ENCODE measurements at regions not wholly inside any gene's neighbourhood (a gene's known extent, or its start where the extent isn't known, plus 50 kb on each side); places are given as distances from the start of the nearest gene placed in this dataset.

GRCh38 chrX:106454991-106455390 lies 156.8 kb upstream of the RADX start:
- TF ChIP-seq POLR2A (IDR thresholded peaks at IDR 0.05) (no peak), CTCF (IDR thresholded peaks at IDR 0.05) (no peak), POLR2AphosphoS5 (IDR thresholded peaks at IDR 0.05) (no peak)
